ENCODE measurements at regions not wholly inside any gene's neighbourhood (a gene's known extent, or its start where the extent isn't known, plus 50 kb on each side); places are given as distances from the start of the nearest gene placed in this dataset.

GRCh38 chr7:54690050-54690443 is 69.0 kb downstream of the SEC61G start:
- Histone ChIP-seq H3K4me1 (replicated peaks in 1 of 2) (no peaks in the 10 kb centered on the region), H3K27me3 (no peaks in the 10 kb centered on the region), H3K36me3 (replicated peaks in 1 of 2) (no peaks in the 10 kb centered on the region), H3K9me3 (replicated peaks in 1 of 3) (no peaks in the 10 kb centered on the region), H3K27ac (no peak overlapping the region), H3K4me3 (no peak overlapping the region)
- intact Hi-C loops (cut with DNase I): no loop called here
- TF ChIP-seq CTCF (IDR thresholded peaks at IDR 0.05) (no peak), POLR2A (IDR thresholded peaks at IDR 0.05) (no peak)
- WGBS, 4 donors: 39 to 78% (median 44%) methylated on average over 9 of the region's 9 CpGs
- DNase-seq: no peak

GRCh38 chr7:54689394-54690049 is 69.5 kb downstream of the SEC61G start:
- no peak for TF ChIP-seq POLR2A (IDR thresholded peaks at IDR 0.05)
- no peak for TF ChIP-seq CTCF (IDR thresholded peaks at IDR 0.05)
- no peak overlapping the region for H3K4me3 ChIP-seq

GRCh38 chr7:54687462-54688212 is 71.4 kb downstream of the SEC61G start:
- Histone ChIP-seq H3K36me3 (replicated peaks in 1 of 2) (no peaks in the 10 kb centered on the region), H3K27me3 (no peaks in the 10 kb centered on the region), H3K4me1 (replicated peaks in 1 of 2) (no peaks in the 10 kb centered on the region), H3K4me3 (no peak overlapping the region), H3K9me3 (replicated peaks in 1 of 3) (no peaks in the 10 kb centered on the region), H3K27ac (no peak overlapping the region)
- intact Hi-C loops (cut with DNase I): no loop called here
- DNase-seq: no peak
- no peak for TF ChIP-seq POLR2A (IDR thresholded peaks at IDR 0.05)
- no peak for TF ChIP-seq CTCF (IDR thresholded peaks at IDR 0.05)
- 74 to 79% (median 75%) methylated on average over 5 of the region's 5 CpGs for WGBS, 4 donors

More at GRCh38 chr7:54689394-54690049, 69.5 kb downstream of the SEC61G start:
- Histone ChIP-seq H3K36me3 (replicated peaks in 1 of 2) (no peaks in the 10 kb centered on the region), H3K4me1 (replicated peaks in 1 of 2) (no peaks in the 10 kb centered on the region), H3K27ac (no peak overlapping the region), H3K27me3 (no peaks in the 10 kb centered on the region), H3K9me3 (replicated peaks in 1 of 3) (no peaks in the 10 kb centered on the region)
- DNase-seq: no peak
- intact Hi-C loops (cut with DNase I): no loop called here
- 48 to 59% (median 57%) methylated on average over 5 of the region's 5 CpGs for WGBS, 4 donors

- H3K36me3 ChIP-seq (replicated peaks in 1 of 2): no peaks in the 10 kb centered on the region
- no peaks in the 10 kb centered on the region for H3K4me1 ChIP-seq (replicated peaks in 1 of 2)
- no peak overlapping the region for H3K4me3 ChIP-seq
- TF ChIP-seq CTCF (IDR thresholded peaks at IDR 0.05) (no peak), POLR2A (IDR thresholded peaks at IDR 0.05) (no peak)
- no peaks in the 10 kb centered on the region for H3K9me3 ChIP-seq (replicated peaks in 1 of 3)
- DNase-seq: no peak
- H3K27ac ChIP-seq: no peak overlapping the region
- no peaks in the 10 kb centered on the region for H3K27me3 ChIP-seq
- intact Hi-C loops (cut with DNase I): no loop called here
- 59 to 77% (median 71%) methylated on average over 4 of the region's 4 CpGs for WGBS, 4 donors
Measured at GRCh38 chr7:54680377-54681005, 78.5 kb downstream of the SEC61G start.
